IMR-90 (cell line): ENCODE measurements at regions not wholly inside any gene's neighbourhood (a gene's known extent, or its start where the extent isn't known, plus 50 kb on each side); places are given as distances from the start of the nearest gene placed in this dataset.

Source experiments
- ATAC-seq: fragments of 200-7000 bp; cut with Tn5 transposase; 2 replicates; pipeline ENCODE4 v1.9.1; 2020; ENCODE audit warnings: low read depth, mild to moderate bottlenecking, moderate library complexity
- BruUV-seq: library from RNA; stranded (reverse); fragments of 400-500 nt; replicated peaks from 2 replicates; lab custom pipeline; 2021; lab: Mats Ljungman, UMichigan
- CTCF ChIA-PET: fragments of 300-600 bp; formaldehyde crosslinking; extraction: SDS; loops from one replicate; lab custom pipeline; 2021; ENCODE audit warnings: antibody characterized with exemption; lab: Yijun Ruan, JAX
- POLR2A ChIA-PET: fragments of 300-600 bp; sonication (Branson Sonifier 250); formaldehyde crosslinking; loops from one replicate; lab custom pipeline; 2022; ENCODE audit warnings: antibody characterized with exemption; ENCODE audit not compliant: unreplicated experiment; lab: Charles Lee
- DNase-seq: peaks from one replicate; pipeline ENCODE4 v3.0.0; 2013
- H2AFZ ChIP-seq: replicated peaks from 2 replicates; pipeline ENCODE3; 2013; ENCODE audit warnings: low read length, mild to moderate bottlenecking; ENCODE audit not compliant: poor library complexity
- H2AK5ac ChIP-seq: 2 replicates; pipeline ENCODE4 v1.6.1; 2013; ENCODE audit warnings: low read depth, low read length, inconsistent platforms
- H2AK9ac ChIP-seq: replicated peaks from 2 replicates; pipeline ENCODE3; 2013; ENCODE audit warnings: mild to moderate bottlenecking, low read depth, low read length, moderate library complexity; ENCODE audit not compliant: poor library complexity
- H2BK120ac ChIP-seq: 2 replicates; pipeline ENCODE4 v1.6.1; 2013; ENCODE audit warnings: low read depth, low read length, inconsistent platforms
- H2BK15ac ChIP-seq: 3 replicates; pipeline ENCODE4 v1.6.1; 2013; ENCODE audit warnings: low read depth, low read length, inconsistent platforms
- H2BK20ac ChIP-seq: 2 replicates; pipeline ENCODE4 v1.6.1; 2013; ENCODE audit warnings: low read depth, mild to moderate bottlenecking, inconsistent platforms, low read length, moderate library complexity
- H2BK5ac ChIP-seq: 2 replicates; pipeline ENCODE4 v1.6.1; 2013; ENCODE audit warnings: mild to moderate bottlenecking, low read depth, low read length, inconsistent platforms; ENCODE audit not compliant: poor library complexity, severe bottlenecking
- H3K14ac ChIP-seq: replicated peaks from 2 replicates; pipeline ENCODE4 v1.6.1; 2013; ENCODE audit warnings: low read depth, low read length, inconsistent platforms
- H3K18ac ChIP-seq: 2 replicates; pipeline ENCODE4 v1.6.1; 2013; ENCODE audit warnings: low read depth, low read length, control low read depth
- H3K23ac ChIP-seq: 2 replicates; pipeline ENCODE4 v1.6.1; 2013; ENCODE audit warnings: low read depth, low read length, inconsistent platforms
- H3K27ac ChIP-seq: 2 replicates; pipeline ENCODE4 v1.5.1; 2013; ENCODE audit warnings: mild to moderate bottlenecking, control low read depth, low read length; ENCODE audit not compliant: insufficient read depth
- H3K27me3 ChIP-seq: 2 replicates; pipeline ENCODE4 v1.6.1; 2013; ENCODE audit warnings: low read length; ENCODE audit not compliant: control insufficient read depth, insufficient read depth
- H3K36me3 ChIP-seq: 2 replicates; pipeline ENCODE4 v1.6.1; 2013; ENCODE audit warnings: low read length, mixed read lengths; ENCODE audit not compliant: control insufficient read depth, insufficient read depth
- H3K4ac ChIP-seq: 2 replicates; pipeline ENCODE4 v1.6.1; 2013; ENCODE audit warnings: low read depth, low read length, inconsistent platforms
- H3K4me1 ChIP-seq: 2 replicates; pipeline ENCODE4 v1.6.1; 2013; ENCODE audit warnings: low read length, mixed read lengths; ENCODE audit not compliant: control insufficient read depth, insufficient read depth
- H3K4me2 ChIP-seq: 2 replicates; pipeline ENCODE4 v1.6.1; 2013; ENCODE audit warnings: low read depth, mild to moderate bottlenecking, control low read depth, low read length, moderate library complexity
- H3K4me3 ChIP-seq: 2 replicates; pipeline ENCODE4 v1.5.1; 2013; ENCODE audit warnings: low read depth, mild to moderate bottlenecking, control low read depth, low read length, moderate library complexity; ENCODE audit not compliant: insufficient read depth
- H3K56ac ChIP-seq: 2 replicates; pipeline ENCODE4 v1.6.1; 2013; ENCODE audit warnings: low read length, inconsistent platforms; ENCODE audit not compliant: insufficient read depth; ENCODE audit errors: extremely low read depth
- H3K79me1 ChIP-seq, 2 experiments: 2 replicates each; pipeline ENCODE4 v1.6.1; 2013; ENCODE audit warnings: low read length in 2 of 2, inconsistent platforms in 1 of 2, low read depth in 1 of 2
- H3K9ac ChIP-seq: 2 replicates; pipeline ENCODE4 v1.6.1; 2013; ENCODE audit warnings: low read depth, low read length, control low read depth
- H3K9me1 ChIP-seq: 2 replicates; pipeline ENCODE4 v1.6.1; 2013; ENCODE audit warnings: low read length, inconsistent platforms; ENCODE audit not compliant: insufficient read depth
- H3K9me3 ChIP-seq: 2 replicates; pipeline ENCODE4 v1.6.1; 2013; ENCODE audit warnings: low read length; ENCODE audit not compliant: control insufficient read depth, insufficient read depth
- H4K20me1 ChIP-seq: 2 replicates; pipeline ENCODE4 v1.6.1; 2013; ENCODE audit warnings: low read length, inconsistent platforms; ENCODE audit not compliant: insufficient read depth
- H4K5ac ChIP-seq: 2 replicates; pipeline ENCODE4 v1.6.1; 2013; ENCODE audit warnings: mild to moderate bottlenecking, low read depth, low read length, control low read depth
- H4K8ac ChIP-seq, 2 experiments: 2 replicates each; pipeline ENCODE4 v1.6.1; 2013; ENCODE audit warnings: low read depth in 2 of 2, low read length in 2 of 2, control low read depth in 1 of 2, inconsistent platforms in 1 of 2
- H4K91ac ChIP-seq: 2 replicates; pipeline ENCODE4 v1.6.1; 2013; ENCODE audit warnings: low read depth, low read length, inconsistent platforms; ENCODE audit not compliant: insufficient read depth
- BHLHE40 ChIP-seq: fragments of 150-350 bp; IDR thresholded peaks from 2 replicates; pipeline ENCODE4 v1.6.1; 2016; ENCODE audit warnings: mild to moderate bottlenecking, low read depth, low read length
- CEBPB ChIP-seq: IDR thresholded peaks from 2 replicates; pipeline ENCODE4 v1.6.1; 2012; ENCODE audit warnings: low read depth, low read length, improper control_type of control experiment
- CHD1 ChIP-seq: IDR thresholded peaks from 2 replicates; pipeline ENCODE4 v1.6.1; 2012; ENCODE audit warnings: low read depth, low read length, improper control_type of control experiment
- ELK1 ChIP-seq: fragments of 150-350 bp; IDR thresholded peaks from 2 replicates; pipeline ENCODE4 v1.6.1; 2016; ENCODE audit warnings: low read depth, mild to moderate bottlenecking, low read length, moderate library complexity, borderline replicate concordance
- FOS ChIP-seq: fragments of 150-350 bp; IDR thresholded peaks from 2 replicates; pipeline ENCODE4 v1.6.1; 2016; ENCODE audit warnings: low read depth, low read length
- MAFK ChIP-seq: IDR thresholded peaks from 2 replicates; pipeline ENCODE4 v1.6.1; 2012; ENCODE audit warnings: low read depth, low read length, improper control_type of control experiment
- MAZ ChIP-seq: IDR thresholded peaks from 2 replicates; pipeline ENCODE4 v1.6.1; 2012; ENCODE audit warnings: low read depth, mild to moderate bottlenecking, low read length, improper control_type of control experiment, moderate library complexity, borderline replicate concordance
- MXI1 ChIP-seq: IDR thresholded peaks from 2 replicates; pipeline ENCODE4 v1.6.1; 2012; ENCODE audit warnings: low read depth, mild to moderate bottlenecking, low read length, moderate library complexity, borderline replicate concordance
- NFE2L2 ChIP-seq: fragments of 150-350 bp; IDR thresholded peaks from 2 replicates; pipeline ENCODE4 v1.6.1; 2016; ENCODE audit warnings: low read depth, mild to moderate bottlenecking, low read length
- POLR2A ChIP-seq: IDR thresholded peaks from 2 replicates; pipeline ENCODE4 v1.6.1; 2012; ENCODE audit warnings: mild to moderate bottlenecking, low read depth, low read length
- RAD21 ChIP-seq: IDR thresholded peaks from 2 replicates; pipeline ENCODE4 v1.6.1; 2012; ENCODE audit warnings: low read length, improper control_type of control experiment
- RCOR1 ChIP-seq: IDR thresholded peaks from 2 replicates; pipeline ENCODE4 v1.6.1; 2012; ENCODE audit warnings: mild to moderate bottlenecking, low read length, improper control_type of control experiment; ENCODE audit not compliant: insufficient replicate concordance
- RFX5 ChIP-seq: IDR thresholded peaks from 2 replicates; pipeline ENCODE4 v1.8.0; 2012; ENCODE audit warnings: low read depth, mild to moderate bottlenecking, low read length, moderate library complexity
- SMC3 ChIP-seq: fragments of 150-350 bp; IDR thresholded peaks from 2 replicates; pipeline ENCODE4 v1.6.1; 2016; ENCODE audit warnings: low read depth, mild to moderate bottlenecking, antibody characterized with exemption, low read length, moderate library complexity
- WGBS, 2 experiments: methylation state at CpG; one replicate each; pipeline versions ENCODE4 v1.1.5 to v1.1.7; 2013; ENCODE audit warnings: missing lambda C conversion rate in 2 of 2; ENCODE audit not compliant: insufficient read length in 1 of 2; ENCODE audit errors: extremely low coverage in 2 of 2; 5-methylcytosine and 5-hydroxymethylcytosine counted together
- dilution Hi-C: fragments of 300-500 bp; cut with HindIII; formaldehyde crosslinking; loops from one replicate; pipeline ENCODE4 v1.14.3; 2018; ENCODE audit warnings: low sequenced_read_pairs; ENCODE audit not compliant: unreplicated experiment
- in situ Hi-C: fragments of 300-500 bp; cut with MboI; formaldehyde crosslinking; loops from 3 replicates; pipeline ENCODE4 v1.14.3; 2019; ENCODE audit warnings: low sequenced_read_pairs, inconsistent platforms, mixed read lengths
- intact Hi-C: fragments of 100-400 bp; cut with micrococcal nuclease; formaldehyde crosslinking; loops from 2 replicates; pipeline ENCODE4 v1.10.0; 2022
- TF ChIP-seq, protein P1 (sequence below): conservative IDR thresholded peaks from 2 replicates; pipeline ENCODE4 v1.5.1; 2012; ENCODE audit warnings: mild to moderate bottlenecking, low read depth, low read length, improper control_type of control experiment
- TF ChIP-seq, protein P2 (sequence below): fragments of 150-350 bp; IDR thresholded peaks from 2 replicates; pipeline ENCODE4 v1.6.1; 2017; ENCODE audit warnings: mild to moderate bottlenecking, antibody characterized with exemption, low read length, low read depth

DNA sequence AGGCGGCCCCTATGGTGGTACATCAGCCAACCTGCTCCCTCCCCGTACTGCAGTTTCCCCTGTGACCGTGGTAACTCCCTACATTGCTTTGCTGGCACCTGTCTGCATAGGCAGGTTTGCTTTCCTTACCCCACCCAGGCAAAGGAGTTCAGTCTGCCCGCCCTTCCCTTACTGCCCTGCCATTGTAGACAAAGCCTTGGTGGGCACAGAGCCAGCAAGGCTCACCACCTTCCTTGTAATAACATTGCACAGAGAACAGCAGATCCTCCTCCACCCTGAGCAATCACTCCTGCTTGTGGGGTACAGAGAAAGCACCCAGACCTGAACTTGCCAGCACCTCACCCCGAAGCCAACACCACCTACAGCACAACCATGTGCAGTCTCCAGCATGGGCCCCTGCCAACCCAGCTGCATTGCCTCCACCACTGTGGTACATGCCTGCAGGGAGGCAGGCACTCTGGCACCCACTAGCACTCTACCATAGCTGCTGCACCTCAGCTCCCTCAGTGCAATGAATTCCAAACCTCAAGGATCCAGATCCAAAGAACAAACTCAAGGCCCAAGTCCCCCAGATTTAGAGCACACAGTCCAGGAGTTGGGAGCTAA, 192.7 kb upstream of the KCNMB2 start:
- no peak overlapping the region; the same call in 2 of the 3 replicates for H2BK15ac ChIP-seq
- no peaks in the 10 kb centered on the region for H3K9me3 ChIP-seq
- H3K4me1 ChIP-seq, result peaks cover 2% of the 10 kb centered on the region
- no peaks in the 10 kb centered on the region for H3K36me3 ChIP-seq
- no peak overlapping the region for H4K8ac ChIP-seq
- H2AFZ ChIP-seq, result no peak overlapping the region
- H3K56ac ChIP-seq, result no peak overlapping the region
- POLR2A ChIA-PET, result no interaction called here
- BruUV-seq, result no TSS peak
- H3K4me2 ChIP-seq, result no peak overlapping the region
- H3K4ac ChIP-seq, result peak overlapping the region; percentile 49; the same call in 1 of the 2 replicates
- no peak overlapping the region for H3K18ac ChIP-seq
- no peak overlapping the region for H2BK5ac ChIP-seq
- H3K27me3 ChIP-seq, result no peaks in the 10 kb centered on the region
- 100% methylated on average over 1 of the region's 5 CpGs; no CpG with 5 or more reads in 1 of the 2 experiments for WGBS, 2 experiments
- dilution Hi-C loops (no loop called here), intact Hi-C loops (no loop called here), in situ Hi-C loops (loop anchor here (25.0 kb wide), 1 partner anchor 1281 kb away; no protein-coding TSS in a partner anchor)
- no peaks in the 10 kb centered on the region for H4K20me1 ChIP-seq
- DNase-seq, result no peak
- H4K5ac ChIP-seq, result no peak overlapping the region; the same call in 1 of the 2 replicates
- peak overlapping the region; percentile 49; the same call in 1 of the 2 replicates for H4K91ac ChIP-seq
- peak overlapping the region; percentile 47 for H2AK9ac ChIP-seq
- no peak for ATAC-seq
- no peak overlapping the region for H3K9ac ChIP-seq
- peak overlapping the region; percentile 84 for H2BK120ac ChIP-seq
- H3K9me1 ChIP-seq, result no peaks in the 10 kb centered on the region; the same call in 1 of the 2 replicates
- TF ChIP-seq BHLHE40 (no peak), ELK1 (no peak), SMC3 (no peak), RAD21 (no peak), CHD1 (no peak), POLR2A (no peak), MAFK (no peak), MAZ (no peak), CEBPB (no peak), RCOR1 (no peak), RFX5 (no peak), FOS (no peak), NFE2L2 (no peak), MXI1 (no peak)
- TF ChIP-seq, protein P1, sequence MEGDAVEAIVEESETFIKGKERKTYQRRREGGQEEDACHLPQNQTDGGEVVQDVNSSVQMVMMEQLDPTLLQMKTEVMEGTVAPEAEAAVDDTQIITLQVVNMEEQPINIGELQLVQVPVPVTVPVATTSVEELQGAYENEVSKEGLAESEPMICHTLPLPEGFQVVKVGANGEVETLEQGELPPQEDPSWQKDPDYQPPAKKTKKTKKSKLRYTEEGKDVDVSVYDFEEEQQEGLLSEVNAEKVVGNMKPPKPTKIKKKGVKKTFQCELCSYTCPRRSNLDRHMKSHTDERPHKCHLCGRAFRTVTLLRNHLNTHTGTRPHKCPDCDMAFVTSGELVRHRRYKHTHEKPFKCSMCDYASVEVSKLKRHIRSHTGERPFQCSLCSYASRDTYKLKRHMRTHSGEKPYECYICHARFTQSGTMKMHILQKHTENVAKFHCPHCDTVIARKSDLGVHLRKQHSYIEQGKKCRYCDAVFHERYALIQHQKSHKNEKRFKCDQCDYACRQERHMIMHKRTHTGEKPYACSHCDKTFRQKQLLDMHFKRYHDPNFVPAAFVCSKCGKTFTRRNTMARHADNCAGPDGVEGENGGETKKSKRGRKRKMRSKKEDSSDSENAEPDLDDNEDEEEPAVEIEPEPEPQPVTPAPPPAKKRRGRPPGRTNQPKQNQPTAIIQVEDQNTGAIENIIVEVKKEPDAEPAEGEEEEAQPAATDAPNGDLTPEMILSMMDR, result no peak
- TF ChIP-seq, protein P2, sequence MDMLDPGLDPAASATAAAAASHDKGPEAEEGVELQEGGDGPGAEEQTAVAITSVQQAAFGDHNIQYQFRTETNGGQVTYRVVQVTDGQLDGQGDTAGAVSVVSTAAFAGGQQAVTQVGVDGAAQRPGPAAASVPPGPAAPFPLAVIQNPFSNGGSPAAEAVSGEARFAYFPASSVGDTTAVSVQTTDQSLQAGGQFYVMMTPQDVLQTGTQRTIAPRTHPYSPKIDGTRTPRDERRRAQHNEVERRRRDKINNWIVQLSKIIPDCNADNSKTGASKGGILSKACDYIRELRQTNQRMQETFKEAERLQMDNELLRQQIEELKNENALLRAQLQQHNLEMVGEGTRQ, result no peak
- no peaks in the 10 kb centered on the region for H3K79me1 ChIP-seq
- no peak overlapping the region for H3K14ac ChIP-seq
- no peak overlapping the region for H3K23ac ChIP-seq
- no peak overlapping the region for H3K4me3 ChIP-seq
- H2AK5ac ChIP-seq, result no peak overlapping the region
- peak overlapping the region; percentile 60 for H2BK20ac ChIP-seq
- H3K27ac ChIP-seq, result no peak overlapping the region
- CTCF ChIA-PET, result no interaction called here
